ENCODE measurements at regions not wholly inside any gene's neighbourhood (a gene's known extent, or its start where the extent isn't known, plus 50 kb on each side); places are given as distances from the start of the nearest gene placed in this dataset.

DNA sequence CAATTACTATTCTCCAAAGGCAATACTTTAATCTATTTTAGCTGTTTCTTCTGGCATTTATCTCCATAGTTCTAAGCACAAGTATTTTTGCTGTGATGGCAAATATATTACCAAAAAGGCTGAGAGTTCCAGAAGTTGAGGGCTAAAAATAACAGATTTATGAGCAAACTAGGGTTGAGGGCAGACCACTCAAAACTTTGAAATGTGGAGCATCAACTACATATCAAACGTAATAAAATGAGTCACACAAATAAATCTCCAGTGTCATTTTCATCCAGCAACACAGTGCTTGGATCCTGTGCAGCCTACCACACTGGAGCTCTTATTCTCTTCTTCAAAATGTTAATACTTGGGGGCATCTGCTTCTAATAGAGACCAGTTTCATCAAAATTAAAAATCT, 163.9 kb downstream of the HS3ST1 start:
- no peak for DNase-seq

DNA sequence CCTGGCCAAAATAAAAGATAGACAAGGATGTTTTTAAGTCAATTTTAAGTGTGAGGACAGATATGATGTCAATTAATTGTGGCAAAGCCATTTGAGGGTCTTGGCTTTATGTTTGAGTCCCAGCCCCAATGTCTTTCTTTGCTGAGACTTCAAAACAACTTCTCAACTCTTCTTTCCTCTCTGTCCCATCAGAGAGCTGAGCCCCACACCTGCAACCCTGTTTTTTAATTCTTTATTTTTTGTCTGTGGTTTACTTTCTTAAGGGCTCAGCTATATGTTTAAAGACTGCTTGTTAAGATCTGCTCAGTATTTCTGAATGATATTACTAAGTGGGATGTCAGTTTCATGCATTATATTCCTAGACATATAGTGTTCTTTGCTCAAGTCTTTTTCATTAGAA, 164.3 kb downstream of the HS3ST1 start:
- no peak for DNase-seq

DNA sequence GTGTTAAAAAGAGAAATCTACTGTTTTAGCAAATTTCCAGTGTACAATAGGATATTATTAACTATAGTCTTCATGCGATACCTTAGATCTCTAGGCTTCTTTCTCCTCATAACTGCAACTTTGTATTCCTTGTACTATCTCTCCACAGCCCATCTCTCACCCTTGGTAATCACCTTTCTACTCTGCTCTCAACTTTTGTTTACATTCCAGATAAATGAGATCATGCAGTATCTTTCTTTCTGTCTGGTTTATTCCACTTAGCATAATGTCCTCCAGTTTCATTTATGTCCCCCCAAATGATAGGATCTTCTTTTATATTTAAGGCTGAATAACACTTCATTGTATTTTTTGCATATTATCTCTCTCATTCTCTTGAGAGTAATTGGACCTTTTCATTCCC, 165.5 kb downstream of the HS3ST1 start:
- no peak for DNase-seq

DNA sequence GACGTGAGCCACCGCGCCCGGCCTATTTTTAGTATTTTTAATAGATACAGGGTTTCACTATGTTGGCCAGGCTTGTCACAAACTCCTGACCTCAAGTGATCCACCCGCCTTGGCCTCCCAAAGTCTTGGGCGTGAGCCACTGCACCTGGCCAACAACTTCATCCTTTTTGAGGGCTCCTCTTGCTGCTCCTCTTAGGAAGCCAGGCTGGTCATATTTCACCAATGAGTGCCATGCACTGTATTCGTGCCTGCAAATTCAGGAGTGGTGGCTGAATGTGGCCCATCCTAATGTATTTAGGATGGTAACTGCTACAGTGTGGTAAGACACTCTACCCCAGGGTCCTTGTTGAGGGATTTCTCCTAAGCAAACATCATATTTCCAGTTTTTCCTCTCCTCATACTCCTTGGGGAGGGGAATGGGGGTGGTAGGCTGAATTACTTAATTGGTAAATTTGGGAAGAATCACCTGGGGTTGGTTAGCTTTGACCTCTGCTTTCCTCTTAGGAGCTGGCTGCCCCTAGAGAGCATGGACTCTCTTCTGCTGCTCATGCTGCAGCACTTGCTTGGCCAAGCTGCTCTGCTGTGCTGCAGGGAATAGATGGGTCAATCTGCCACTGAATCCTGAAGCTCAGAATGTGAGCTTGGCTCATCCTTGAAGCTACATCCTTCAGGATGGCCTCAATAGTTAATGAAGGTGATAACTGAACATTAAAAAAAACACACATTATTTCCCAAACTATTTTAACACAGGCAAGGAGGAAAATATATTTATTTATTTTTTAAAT, 167.4 kb downstream of the HS3ST1 start:
- DNase-seq: no peak

DNA sequence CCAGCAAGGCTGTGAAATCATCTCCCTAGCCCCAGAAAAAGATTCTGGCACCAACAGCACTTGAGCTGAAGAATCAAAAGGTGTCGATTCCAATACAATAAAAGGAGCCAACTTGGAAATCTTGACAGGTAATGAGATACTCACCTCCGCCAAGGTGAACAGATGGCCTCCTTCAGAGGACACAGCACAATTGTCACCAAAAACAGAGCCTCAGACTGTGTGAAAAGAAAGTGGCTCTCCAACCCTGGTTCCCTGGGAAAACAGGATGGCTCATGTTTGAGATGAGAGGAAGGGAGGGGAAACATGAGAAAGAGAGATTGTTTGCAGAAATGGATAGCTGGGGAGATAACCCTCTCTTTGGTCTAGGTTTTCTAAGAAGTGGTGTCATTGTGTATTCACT, 168.9 kb downstream of the HS3ST1 start:
- DNase-seq: no peak

DNA sequence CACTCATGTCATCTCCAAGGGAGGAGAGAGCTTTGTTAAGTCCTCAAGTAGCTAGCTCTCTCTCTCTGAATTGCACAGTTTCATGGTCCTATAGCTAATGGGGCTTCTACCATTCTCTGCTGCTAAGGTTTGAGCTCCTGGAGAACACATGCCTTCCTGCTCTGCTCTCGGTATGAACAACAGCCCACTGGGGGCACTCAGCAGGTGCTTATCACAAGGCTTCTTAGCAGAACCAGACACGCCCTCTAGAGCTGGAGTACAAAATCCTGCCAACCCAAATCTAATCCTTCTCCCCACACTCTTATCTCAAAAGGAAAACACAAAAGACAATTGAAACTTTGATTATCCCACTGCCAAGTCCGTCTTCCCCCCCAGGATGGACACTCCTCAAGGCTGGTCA, 176.5 kb downstream of the HS3ST1 start:
- DNase-seq: no peak

DNA sequence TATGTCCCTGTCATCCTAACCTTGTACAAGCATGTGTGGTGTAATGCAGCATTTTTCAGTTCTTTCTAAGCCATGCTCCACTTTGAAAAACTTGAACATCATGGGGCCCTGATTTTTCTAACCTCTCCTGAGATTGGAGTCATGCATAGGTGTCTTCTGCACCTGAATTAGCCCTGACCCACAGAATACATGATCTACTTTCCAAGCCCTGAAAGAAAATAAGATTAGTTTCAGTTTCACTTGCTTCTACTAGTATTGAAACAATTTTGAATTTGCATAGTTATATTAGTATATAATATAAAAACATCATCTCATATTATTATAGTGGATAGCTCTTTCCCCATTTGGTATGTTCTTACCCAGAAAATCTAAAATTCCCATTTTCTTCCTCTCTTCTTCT, 178.2 kb downstream of the HS3ST1 start:
- no peak for DNase-seq

DNA sequence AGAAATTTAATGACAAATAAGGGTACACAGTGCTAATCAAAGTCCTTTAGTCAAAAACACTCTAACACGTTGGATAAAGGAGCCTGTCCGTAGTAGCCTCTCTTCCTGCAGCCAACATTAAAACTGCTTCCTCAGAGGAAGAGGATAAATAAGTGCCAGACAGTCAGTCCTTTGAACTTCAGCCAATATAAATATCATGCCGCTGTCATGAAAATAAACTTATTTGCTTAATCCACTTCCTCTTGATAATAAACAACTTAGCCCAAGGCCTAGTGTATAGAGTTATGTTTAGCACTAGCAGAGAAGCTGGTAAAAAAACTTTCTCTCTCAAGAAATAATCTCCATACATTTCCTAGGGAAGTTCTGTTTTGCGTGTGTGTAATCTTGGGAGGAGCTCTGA, 196.7 kb downstream of the HS3ST1 start:
- DNase-seq: no peak

DNA sequence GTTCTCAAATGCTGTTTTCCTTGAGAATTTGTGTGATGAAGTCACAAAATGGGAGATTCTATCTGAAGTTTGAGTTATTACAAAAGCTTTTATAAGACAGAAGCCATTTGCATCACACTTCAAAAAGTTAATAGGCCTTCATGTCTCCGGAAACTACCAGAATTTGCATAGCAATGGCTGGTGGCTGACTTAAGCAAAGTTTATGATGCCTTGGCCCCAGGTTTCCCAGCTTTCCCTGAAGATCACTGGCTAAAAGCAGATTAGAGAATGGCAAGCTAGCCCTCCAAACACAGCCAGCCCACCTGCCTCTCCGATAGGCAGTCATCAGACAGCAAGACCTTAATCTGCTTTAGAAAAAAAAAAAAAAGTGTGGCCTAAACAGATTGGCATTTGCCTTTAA, 197.8 kb downstream of the HS3ST1 start:
- DNase-seq: no peak

DNA sequence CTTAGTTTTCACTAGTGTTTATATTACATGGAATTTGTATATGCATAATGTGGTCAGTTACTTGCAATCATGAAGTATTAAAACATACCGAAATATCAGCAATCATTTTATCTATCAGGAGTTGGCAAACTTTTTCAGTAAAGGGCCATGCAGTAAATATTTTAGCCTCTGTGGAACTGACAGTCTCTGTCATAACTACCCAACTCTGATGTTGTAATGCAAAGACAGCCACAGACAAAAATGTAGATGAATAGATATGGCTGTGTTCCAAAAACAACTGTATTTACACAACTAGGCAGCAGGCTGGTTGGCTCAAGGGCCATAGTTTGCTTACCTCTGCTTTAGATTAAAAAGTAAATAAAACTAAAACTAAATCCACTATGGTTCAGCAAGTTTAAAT, 200.2 kb downstream of the HS3ST1 start:
- no peak for DNase-seq

DNA sequence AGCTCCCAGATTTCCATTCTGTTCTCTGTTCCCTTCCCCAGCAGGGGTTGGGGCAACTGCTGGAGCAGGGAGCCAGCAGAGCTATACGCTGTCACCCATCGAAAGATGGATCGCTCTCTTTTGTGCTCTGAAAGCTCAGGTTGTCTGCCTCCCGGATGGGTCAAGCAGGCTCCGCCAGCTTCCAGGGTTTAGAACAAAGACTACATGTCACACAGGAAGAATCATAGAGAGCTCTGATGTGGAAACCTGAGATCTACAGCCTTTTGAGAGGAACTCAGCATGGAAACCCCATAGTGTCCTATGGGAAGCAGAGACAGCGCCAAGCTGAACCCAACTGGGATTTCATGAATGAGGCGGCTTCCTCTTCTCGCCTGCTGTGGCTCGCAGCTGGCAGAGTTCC, 205.4 kb downstream of the HS3ST1 start:
- no peak for DNase-seq

DNA sequence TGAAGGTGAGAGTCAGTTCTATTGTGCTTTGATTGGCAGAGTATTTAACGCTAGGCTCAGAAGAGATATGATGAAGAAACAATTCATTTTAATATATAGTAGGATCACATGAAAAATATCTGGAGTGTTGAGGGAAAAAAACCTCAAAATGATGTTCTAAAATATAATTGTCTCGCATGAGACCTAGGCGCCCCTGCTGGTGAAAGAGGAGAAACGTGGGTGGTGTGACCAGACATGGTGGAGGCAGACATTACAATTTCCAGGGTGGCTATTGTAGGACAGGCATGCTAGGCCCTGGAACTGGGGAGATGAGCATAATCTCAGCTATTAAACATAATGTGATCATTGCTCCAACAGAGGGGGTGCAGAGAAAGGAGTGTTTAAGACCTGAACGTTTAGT, 210.0 kb downstream of the HS3ST1 start:
- DNase-seq: no peak

DNA sequence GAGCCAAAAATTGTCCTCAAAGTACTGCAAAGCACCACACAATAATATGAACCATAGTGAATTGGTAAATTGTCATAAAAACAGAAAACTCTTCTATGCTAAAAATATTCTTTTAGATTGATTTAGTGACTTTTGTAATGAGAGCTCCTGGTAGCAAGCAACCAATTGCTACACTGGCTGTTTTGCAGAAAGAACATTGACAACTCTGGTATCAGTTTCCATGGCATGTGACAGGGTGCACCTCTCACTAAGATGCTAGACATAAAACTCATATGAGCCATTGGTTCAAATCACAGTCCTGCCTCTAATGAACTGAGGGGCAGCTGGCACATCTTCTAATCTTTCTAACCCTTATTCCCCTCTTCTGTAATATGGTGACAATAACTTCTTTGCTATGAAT, 212.2 kb downstream of the HS3ST1 start:
- no peak for DNase-seq

DNA sequence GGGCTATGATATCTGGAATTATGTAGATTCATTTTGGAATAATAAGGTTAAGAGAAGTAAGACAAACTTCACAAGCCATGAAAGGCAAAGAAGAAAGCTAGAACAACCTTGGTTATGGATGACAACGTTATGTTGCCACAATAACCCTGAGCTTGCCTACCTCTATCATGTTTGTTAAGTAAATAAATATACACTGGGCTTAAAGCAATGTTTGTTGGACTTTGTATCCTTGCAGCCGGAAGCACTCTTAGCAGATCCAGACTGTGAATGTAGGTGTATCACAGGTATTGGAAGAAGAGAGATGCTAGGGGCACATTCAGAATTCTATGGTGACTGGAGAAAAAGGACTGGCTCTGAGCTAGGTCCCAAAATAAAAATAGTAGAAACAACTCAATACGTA, 214.4 kb downstream of the HS3ST1 start:
- DNase-seq: no peak

DNA sequence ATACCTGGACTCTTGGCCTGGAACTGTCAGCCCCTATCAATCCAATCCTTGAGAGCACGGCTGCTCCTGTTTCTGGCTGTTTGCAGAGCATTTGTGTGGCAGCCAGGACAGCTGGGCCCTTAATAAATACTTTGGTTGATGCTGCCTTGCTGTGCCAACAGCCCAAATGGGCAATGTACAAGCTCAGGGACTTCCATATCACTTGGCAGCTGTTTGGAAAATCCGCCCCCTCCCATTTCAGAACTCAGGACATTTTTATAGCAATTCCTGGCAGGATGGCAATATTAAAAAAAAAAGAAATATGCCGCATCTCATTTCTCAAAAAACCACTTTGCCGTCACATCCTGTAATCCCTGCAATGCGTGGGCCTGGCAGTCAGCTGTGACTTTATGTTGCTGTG, 218.9 kb downstream of the HS3ST1 start:
- peak; percentile 31 for DNase-seq

DNA sequence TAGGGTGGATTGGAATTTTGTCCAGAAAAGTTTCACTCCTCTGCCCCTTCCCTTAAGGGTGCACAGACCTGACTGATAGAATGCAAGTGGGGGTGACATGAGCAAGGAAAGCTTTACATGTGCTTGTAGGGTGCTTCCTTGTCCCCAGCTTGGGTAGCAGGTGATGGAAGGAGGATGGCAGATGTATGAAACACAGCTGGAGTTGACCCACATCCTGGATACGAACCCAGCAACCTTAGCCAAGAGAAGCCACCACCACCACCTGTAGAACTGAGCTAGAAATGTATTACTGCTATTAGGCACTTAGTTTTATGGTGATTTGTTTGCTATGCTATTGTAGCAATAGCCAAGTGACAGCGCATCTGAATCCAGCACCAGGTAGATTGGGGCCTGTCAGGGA, 227.4 kb downstream of the HS3ST1 start:
- DNase-seq: no peak

DNA sequence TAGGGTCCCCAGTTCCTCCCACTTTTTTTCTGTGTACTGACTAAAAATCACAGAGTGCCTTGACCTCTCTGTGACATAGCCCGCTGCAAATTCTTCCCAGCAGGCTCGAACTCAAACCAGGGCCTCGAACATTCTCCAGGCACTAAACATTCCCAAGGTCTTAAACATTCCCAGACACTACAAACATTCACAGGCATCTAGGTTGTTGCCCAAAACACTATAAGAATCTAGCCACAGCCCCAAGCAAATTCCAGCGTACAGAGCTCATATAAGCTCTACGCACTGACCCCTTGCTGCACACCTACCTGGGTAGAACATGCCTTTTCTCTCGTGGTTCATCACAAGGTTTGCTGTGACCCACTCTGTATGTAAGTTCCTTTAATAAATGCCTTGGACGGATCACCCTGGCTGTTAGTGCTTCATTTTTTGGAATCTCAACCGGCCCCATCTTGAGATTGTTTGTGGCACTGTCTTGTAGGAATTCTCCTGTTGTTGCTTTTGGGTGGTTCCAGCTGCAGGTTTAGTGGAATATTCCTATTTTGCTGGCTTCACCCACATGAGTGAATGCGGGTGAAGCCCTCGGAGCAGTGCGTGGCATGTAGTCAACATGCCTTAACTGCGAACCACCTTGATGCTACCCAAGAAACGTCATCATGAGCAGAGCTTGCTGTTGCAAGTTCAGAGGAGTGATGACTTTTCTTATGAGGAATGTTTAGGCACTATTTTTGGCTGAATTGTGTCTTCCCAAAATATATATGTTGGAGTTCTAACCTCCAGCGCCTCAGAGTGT, 230.0 kb downstream of the HS3ST1 start:
- no peak for DNase-seq

DNA sequence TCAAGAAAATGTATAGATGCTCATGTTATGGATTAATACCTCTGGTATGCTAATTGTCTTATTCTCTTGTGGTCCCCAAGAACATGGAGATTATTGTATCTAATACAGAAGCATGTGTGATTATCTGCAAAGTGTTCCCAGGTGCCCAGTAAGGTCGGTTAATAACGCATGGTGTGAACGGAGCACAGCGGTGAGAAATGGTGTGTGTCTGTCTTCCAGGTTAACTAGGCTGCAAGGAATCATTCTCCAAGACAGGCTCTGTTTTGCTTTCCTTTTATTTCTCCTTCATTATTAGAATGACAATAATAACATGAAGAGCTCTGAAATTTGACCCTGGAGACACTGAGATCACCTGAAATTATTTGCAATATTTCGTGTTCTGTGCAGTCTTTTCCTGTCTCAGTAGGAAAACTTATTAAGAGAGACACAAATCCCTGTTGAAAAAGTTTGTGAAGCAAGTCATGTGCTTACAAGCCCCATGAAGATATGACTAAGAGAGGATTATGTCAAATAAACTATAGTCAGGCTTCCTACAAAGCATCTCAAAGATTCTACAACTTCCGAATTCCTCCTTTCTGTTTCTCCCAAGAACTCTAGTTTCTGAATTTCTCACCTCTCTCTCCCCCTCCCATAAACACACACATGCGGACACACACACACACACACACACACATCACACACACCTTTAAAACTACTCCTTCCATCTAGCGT, 230.9 kb downstream of the HS3ST1 start:
- DNase-seq: no peak

DNA sequence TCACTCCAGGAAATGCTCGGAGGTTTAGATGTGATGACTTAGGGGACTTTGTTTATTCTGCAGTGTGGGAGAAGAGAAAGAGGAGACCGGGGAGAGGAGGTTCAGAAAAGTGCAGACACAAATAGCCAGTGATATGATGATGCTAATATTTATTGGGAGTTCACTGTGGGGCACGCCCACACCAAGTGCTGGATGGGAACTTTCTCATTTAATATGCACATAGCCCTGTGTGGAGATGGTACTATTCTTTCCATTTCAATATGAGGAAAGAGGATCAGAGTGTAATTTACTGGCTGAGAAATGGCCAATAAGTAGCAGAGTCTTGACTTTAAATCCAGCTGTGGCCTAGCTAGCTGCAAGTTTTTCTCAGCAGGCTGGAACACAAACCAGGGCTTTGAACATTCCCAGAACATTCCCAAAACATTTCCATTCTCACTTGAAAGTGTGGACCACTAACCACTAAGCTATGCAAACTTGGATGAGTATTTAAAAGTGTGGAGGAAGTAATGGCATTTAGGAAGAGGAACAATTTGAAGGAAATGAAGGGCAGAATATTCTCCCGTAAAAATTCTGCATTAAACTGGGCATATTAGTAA, 231.7 kb downstream of the HS3ST1 start:
- no peak for DNase-seq

DNA sequence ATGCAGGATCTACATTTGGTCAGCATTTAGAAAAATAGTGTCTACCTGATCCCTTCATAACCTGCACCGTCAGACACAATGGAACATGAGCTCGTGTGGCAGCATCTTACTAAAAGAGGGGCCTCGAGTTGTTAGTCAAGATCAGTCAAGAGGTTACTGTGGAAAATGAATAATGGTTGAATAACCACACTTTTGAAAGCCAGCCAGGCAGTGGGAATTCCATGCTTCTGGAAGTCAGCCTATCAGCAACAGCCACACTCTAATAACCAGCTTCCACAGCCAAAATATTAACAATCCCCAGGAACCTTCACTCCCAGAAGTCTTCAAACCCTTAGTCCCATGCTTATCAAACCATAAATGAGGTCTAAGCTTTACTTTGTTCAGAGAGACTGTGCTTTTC, 234.3 kb downstream of the HS3ST1 start:
- no peak for DNase-seq

DNA sequence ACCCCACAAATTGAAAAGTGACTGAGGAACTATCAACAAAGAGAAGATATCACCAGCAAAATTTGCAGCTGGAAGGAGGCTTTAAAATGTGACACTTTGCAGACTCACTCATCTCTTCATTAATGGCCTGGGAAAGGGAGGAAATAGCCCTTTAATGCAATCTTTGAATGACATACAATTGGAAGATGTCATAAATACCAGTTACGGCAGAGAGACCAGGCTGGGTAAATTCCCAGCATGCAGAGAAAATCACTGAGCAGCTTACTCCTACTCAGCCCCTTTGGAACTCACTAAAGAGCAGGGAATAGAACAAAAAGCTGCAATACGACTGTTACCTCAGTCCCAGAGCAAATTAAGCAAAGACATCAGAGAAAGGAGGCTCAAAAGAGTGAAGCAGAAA, 238.9 kb downstream of the HS3ST1 start:
- no peak for DNase-seq

DNA sequence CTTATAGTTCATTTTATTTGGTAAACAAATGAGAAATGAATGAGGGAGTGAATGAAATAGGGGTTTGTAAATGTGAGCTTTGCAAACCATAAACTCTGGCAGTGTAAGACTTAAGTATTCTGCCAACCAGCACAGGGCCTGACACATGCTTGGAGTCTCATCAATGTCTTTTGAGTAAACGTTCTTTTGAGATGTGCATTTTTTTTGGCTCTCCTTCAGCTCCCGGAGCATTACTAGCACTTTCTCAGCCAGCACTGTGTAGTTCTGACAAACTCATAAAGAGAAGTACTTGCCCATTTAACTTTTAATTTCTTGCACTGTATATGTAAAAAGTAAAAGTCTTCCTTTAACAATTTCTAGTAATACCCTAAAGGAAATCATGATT, 245.3 kb downstream of the HS3ST1 start:
- no peak for DNase-seq

DNA sequence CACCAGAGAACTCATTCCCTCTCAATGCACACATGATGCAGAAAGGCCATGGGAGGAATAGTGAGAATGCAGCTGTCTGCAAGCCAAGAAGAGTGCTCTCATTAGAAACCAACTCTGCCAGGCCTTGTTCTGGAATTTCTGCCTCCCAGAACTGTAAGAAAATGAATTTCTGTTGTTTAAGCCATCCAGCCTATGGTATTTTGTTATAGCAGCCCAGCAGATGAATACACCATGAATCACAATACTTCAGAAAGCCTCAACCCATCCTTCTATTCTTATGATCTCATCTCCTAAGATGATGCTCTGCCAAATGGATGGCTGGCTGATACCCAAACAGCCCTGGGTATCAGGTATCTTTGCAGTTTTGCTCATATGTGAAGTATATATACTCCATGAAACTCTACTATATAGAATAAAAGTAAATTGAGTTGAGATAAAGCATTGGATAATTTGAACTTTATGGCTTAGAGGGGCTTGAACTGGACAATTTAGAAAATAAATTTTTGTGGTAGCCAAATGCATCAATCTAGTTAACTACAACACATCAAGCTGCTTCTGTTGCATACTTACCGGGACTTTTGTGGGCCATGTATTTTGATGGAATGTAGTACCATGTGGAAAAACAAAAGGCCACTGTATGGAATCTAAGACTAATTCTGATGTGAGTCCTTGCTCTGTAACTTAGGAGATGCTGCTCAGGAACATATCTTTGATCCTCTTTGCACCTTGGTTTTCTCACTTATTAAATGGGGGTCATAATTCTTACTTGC, 245.9 kb downstream of the HS3ST1 start:
- DNase-seq: no peak

All from NCI-H1694 (cell line).